HG03139 (cell line): ENCODE measurements at regions not wholly inside any gene's neighbourhood (a gene's known extent, or its start where the extent isn't known, plus 50 kb on each side); places are given as distances from the start of the nearest gene placed in this dataset.

ENCODE experiments used
- ATAC-seq: cut with Tn5 transposase; IDR thresholded peaks from one replicate; pipeline ENCODE4 v1.9.1; 2021; ENCODE audit not compliant: unreplicated experiment

GRCh38 chr4:153939570-153939969 is 150.7 kb upstream of the SFRP2 start:
- ATAC-seq: no peak

GRCh38 chr4:153938994-153939393 is 150.1 kb upstream of the SFRP2 start:
- no peak for ATAC-seq

GRCh38 chr4:153937289-153937688 is 148.4 kb upstream of the SFRP2 start:
- no peak for ATAC-seq

- no peak for ATAC-seq
These were observed 147.2 kb upstream of the SFRP2 start for GRCh38 chr4:153936121-153936520.

- no peak for ATAC-seq
These were observed 145.8 kb upstream of the SFRP2 start for GRCh38 chr4:153934688-153935017.

GRCh38 chr4:153933915-153934687 is 145.2 kb upstream of the SFRP2 start:
- no peak for ATAC-seq

GRCh38 chr4:153931804-153932203 is 142.9 kb upstream of the SFRP2 start:
- no peak for ATAC-seq

GRCh38 chr4:153929675-153930074 is 140.8 kb upstream of the SFRP2 start:
- no peak for ATAC-seq

GRCh38 chr4:153927451-153927850 is 138.6 kb upstream of the SFRP2 start:
- ATAC-seq: no peak

- ATAC-seq: no peak
These were observed 133.3 kb upstream of the SFRP2 start for GRCh38 chr4:153922148-153922547.

- ATAC-seq: no peak
These were observed 130.8 kb upstream of the SFRP2 start for GRCh38 chr4:153919667-153920066.

GRCh38 chr4:153916273-153916755 is 127.4 kb upstream of the SFRP2 start:
- peak; percentile 96 for ATAC-seq

- no peak for ATAC-seq
These were observed 123.4 kb upstream of the SFRP2 start for GRCh38 chr4:153912301-153912700.

GRCh38 chr4:153909672-153910071 is 120.8 kb upstream of the SFRP2 start:
- ATAC-seq: no peak

- no peak for ATAC-seq
These were observed 117.3 kb upstream of the SFRP2 start for GRCh38 chr4:153906231-153906630.

GRCh38 chr4:153905231-153905630 is 116.3 kb upstream of the SFRP2 start:
- no peak for ATAC-seq

- ATAC-seq: no peak
These were observed 115.1 kb upstream of the SFRP2 start for GRCh38 chr4:153904011-153904410.

- ATAC-seq: no peak
These were observed 112.3 kb upstream of the SFRP2 start for GRCh38 chr4:153901220-153901619.

GRCh38 chr4:153900426-153900825 is 111.5 kb upstream of the SFRP2 start:
- no peak for ATAC-seq

- ATAC-seq: no peak
These were observed 101.9 kb upstream of the SFRP2 start for GRCh38 chr4:153890761-153891160.

- ATAC-seq: no peak
These were observed 98.3 kb upstream of the SFRP2 start for GRCh38 chr4:153887217-153887616.

GRCh38 chr4:153884325-153884724 is 95.4 kb upstream of the SFRP2 start:
- ATAC-seq: no peak

GRCh38 chr4:153880983-153881382 is 92.1 kb upstream of the SFRP2 start:
- no peak for ATAC-seq
